Keratinocyte (primary cell): ENCODE measurements at regions not wholly inside any gene's neighbourhood (a gene's known extent, or its start where the extent isn't known, plus 50 kb on each side); places are given as distances from the start of the nearest gene placed in this dataset.

ENCODE experiments used
- EZH2 ChIP-seq: IDR thresholded peaks from one replicate; pipeline ENCODE4 v1.6.1; 2012; ENCODE audit warnings: inconsistent platforms, mild to moderate bottlenecking, low read length, moderate library complexity
- TF ChIP-seq, protein P1 (sequence below), 3 experiments: IDR thresholded peaks in 1 of 3; conservative IDR thresholded peaks in 1 of 3; optimal IDR thresholded peaks in 1 of 3; 2 replicates in 2 of 3; 3 replicates in 1 of 3; pipeline versions ENCODE3 to v1.5.1; 2011; ENCODE audit warnings: low read length in 3 of 3, mild to moderate bottlenecking in 3 of 3, moderate library complexity in 2 of 3, control low read depth in 1 of 3, inconsistent platforms in 1 of 3; ENCODE audit not compliant: insufficient read depth in 2 of 3; ENCODE audit errors: extremely low read depth in 1 of 3

GRCh38 chr5:156031181-156031580 lies 295.8 kb upstream of the SGCD start:
- TF ChIP-seq, protein P1, sequence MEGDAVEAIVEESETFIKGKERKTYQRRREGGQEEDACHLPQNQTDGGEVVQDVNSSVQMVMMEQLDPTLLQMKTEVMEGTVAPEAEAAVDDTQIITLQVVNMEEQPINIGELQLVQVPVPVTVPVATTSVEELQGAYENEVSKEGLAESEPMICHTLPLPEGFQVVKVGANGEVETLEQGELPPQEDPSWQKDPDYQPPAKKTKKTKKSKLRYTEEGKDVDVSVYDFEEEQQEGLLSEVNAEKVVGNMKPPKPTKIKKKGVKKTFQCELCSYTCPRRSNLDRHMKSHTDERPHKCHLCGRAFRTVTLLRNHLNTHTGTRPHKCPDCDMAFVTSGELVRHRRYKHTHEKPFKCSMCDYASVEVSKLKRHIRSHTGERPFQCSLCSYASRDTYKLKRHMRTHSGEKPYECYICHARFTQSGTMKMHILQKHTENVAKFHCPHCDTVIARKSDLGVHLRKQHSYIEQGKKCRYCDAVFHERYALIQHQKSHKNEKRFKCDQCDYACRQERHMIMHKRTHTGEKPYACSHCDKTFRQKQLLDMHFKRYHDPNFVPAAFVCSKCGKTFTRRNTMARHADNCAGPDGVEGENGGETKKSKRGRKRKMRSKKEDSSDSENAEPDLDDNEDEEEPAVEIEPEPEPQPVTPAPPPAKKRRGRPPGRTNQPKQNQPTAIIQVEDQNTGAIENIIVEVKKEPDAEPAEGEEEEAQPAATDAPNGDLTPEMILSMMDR (optimal IDR thresholded peaks at IDR 0.05 in 1 of 3, IDR thresholded peaks at IDR 0.05 in 1 of 3, conservative IDR thresholded peaks at IDR 0.05 in 1 of 3; ENCODE audit: extremely low read depth in 1 of 3, insufficient read depth in 2 of 3, low read length in 3 of 3) = no peak
- no peak for TF ChIP-seq EZH2
